BLaER1 (cell line): ENCODE measurements at regions not wholly inside any gene's neighbourhood (a gene's known extent, or its start where the extent isn't known, plus 50 kb on each side); places are given as distances from the start of the nearest gene placed in this dataset.
A peak's percentile ranks its signal among the peaks of the same experiment; 100 is the strongest.

Experiments
- H3K27ac ChIP-seq: shearing (Covaris generic); formaldehyde crosslinking; 2 replicates; pipeline ENCODE4 v1.8.1; 2022
- H3K27me3 ChIP-seq: shearing (Covaris generic); formaldehyde crosslinking; 2 replicates; pipeline ENCODE4 v1.8.1; 2022
- H3K36me3 ChIP-seq: shearing (Covaris generic); formaldehyde crosslinking; 2 replicates; pipeline ENCODE4 v1.8.1; 2022
- H3K4me1 ChIP-seq: shearing (Covaris generic); formaldehyde crosslinking; 2 replicates; pipeline ENCODE4 v1.8.1; 2022
- H3K4me2 ChIP-seq: shearing (Covaris generic); formaldehyde crosslinking; 2 replicates; pipeline ENCODE4 v1.8.1; 2022
- H3K4me3 ChIP-seq: shearing (Covaris generic); formaldehyde crosslinking; 2 replicates; pipeline ENCODE4 v1.8.1; 2022
- H3K9ac ChIP-seq: shearing (Covaris generic); formaldehyde crosslinking; 2 replicates; pipeline ENCODE4 v1.8.1; 2022
- H3K9me3 ChIP-seq: shearing (Covaris generic); formaldehyde crosslinking; 2 replicates; pipeline ENCODE4 v1.8.1; 2022
- H4K20me1 ChIP-seq: shearing (Covaris generic); formaldehyde crosslinking; 2 replicates; pipeline ENCODE4 v1.8.1; 2022
- Cebpa-rat ChIP-seq: shearing (Covaris generic); IDR thresholded peaks from 2 replicates; pipeline ENCODE4 v1.8.1; 2022

DNA sequence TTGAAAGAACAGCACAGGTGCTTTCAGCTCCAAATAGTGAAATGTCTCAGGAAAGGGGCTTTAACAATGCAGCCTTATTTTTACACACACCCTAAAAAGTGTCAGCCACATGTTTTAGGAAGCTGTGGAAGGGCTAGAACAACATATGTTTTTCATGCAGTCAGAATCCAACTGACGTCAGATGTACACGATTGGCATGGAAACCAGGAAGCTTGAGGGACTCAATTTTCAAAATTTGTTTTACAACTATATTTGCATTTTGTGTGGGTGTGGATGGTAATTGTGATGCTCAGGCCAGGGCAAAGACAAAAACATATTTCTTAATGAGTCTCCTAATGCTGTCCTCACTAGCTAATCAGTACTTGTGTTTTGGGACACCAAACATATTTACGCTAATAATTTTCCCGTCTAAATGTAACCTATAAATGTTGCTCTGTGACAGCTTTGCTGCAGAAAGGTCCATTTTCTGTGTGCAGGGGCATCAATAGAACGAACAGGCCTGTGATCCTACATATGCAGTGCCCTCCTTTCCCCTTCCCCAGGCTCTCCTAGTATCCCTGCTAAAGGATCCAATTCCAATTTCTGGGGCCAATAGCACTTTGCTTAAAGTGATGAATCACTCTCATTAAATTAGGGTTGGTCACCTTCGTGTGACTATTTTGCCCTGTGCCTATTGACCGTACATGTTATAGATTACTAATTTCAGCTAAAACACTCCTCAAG is 434.0 kb upstream of the CDH5 start:
- Histone ChIP-seq H3K27ac (no peak overlapping the region), H4K20me1 (no peaks in the 10 kb centered on the region), H3K4me2 (no peak overlapping the region), H3K9me3 (no peaks in the 10 kb centered on the region), H3K36me3 (no peaks in the 10 kb centered on the region), H3K9ac (no peak overlapping the region), H3K4me1 (no peaks in the 10 kb centered on the region), H3K27me3 (no peaks in the 10 kb centered on the region), H3K4me3 (no peak overlapping the region)
- TF ChIP-seq Cebpa-rat: no peak

GRCh38 chr16:65922923-65923322 is 443.6 kb upstream of the CDH5 start:
- Histone ChIP-seq H4K20me1 (no peaks in the 10 kb centered on the region), H3K4me2 (no peak overlapping the region), H3K4me3 (no peak overlapping the region), H3K36me3 (no peaks in the 10 kb centered on the region), H3K27me3 (no peaks in the 10 kb centered on the region), H3K27ac (no peak overlapping the region), H3K9ac (no peak overlapping the region), H3K9me3 (no peaks in the 10 kb centered on the region), H3K4me1 (no peaks in the 10 kb centered on the region)
- TF ChIP-seq Cebpa-rat: no peak

GRCh38 chr16:65919986-65920376 is 446.5 kb upstream of the CDH5 start:
- no peak overlapping the region for H3K27ac ChIP-seq
- H3K9ac ChIP-seq: no peak overlapping the region
- H3K4me2 ChIP-seq: no peak overlapping the region
- 0 out of 2 replicates have a peak, but pooled peaks cover 5% of the 10 kb centered on the region for H3K9me3 ChIP-seq
- no peaks in the 10 kb centered on the region for H3K36me3 ChIP-seq
- no peaks in the 10 kb centered on the region for H4K20me1 ChIP-seq
- TF ChIP-seq Cebpa-rat: no peak
- H3K27me3 ChIP-seq: no peaks in the 10 kb centered on the region
- H3K4me3 ChIP-seq: no peak overlapping the region
- H3K4me1 ChIP-seq: no peaks in the 10 kb centered on the region

- no peak overlapping the region for H3K4me3 ChIP-seq
- no peaks in the 10 kb centered on the region for H4K20me1 ChIP-seq
- H3K4me2 ChIP-seq: no peak overlapping the region
- no peak overlapping the region for H3K27ac ChIP-seq
- no peak overlapping the region for H3K9ac ChIP-seq
- H3K4me1 ChIP-seq: no peaks in the 10 kb centered on the region
- TF ChIP-seq Cebpa-rat: no peak
- H3K9me3 ChIP-seq: 0 out of 2 replicates have a peak, but pooled peaks cover 5% of the 10 kb centered on the region
- H3K27me3 ChIP-seq: no peaks in the 10 kb centered on the region
- no peaks in the 10 kb centered on the region for H3K36me3 ChIP-seq
Observed at GRCh38 chr16:65919145-65919985, 447.1 kb upstream of the CDH5 start.

- Histone ChIP-seq H4K20me1 (no peaks in the 10 kb centered on the region), H3K9ac (no peak overlapping the region), H3K4me2 (no peak overlapping the region), H3K9me3 (0 out of 2 replicates have a peak, but pooled peaks cover 5% of the 10 kb centered on the region), H3K27me3 (no peaks in the 10 kb centered on the region), H3K4me3 (no peak overlapping the region), H3K4me1 (no peaks in the 10 kb centered on the region), H3K36me3 (no peaks in the 10 kb centered on the region), H3K27ac (no peak overlapping the region)
- TF ChIP-seq Cebpa-rat: no peak
Observed at GRCh38 chr16:65917466-65917865, 449.0 kb upstream of the CDH5 start.

DNA sequence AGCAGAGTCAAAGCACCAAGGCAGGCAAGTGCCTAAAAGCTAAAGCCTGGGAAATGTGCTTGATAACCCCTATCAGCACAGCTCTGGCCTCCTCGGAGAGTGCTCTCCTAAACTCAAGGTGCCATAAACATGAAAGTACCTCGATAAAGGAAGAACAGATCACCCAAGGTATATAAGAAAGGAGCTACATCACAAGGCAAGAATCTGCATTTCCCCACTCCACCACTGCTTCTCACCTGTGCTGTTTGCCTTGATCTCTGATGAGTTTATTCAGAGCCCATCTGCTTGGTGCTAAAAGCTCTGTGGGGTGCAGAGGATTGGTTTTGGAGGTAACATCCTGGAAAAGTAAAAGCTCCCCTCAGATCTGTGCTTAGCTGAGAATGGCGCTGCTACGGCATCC is 449.5 kb upstream of the CDH5 start:
- Histone ChIP-seq H3K4me1 (no peaks in the 10 kb centered on the region), H3K36me3 (no peaks in the 10 kb centered on the region)

GRCh38 chr16:65910291-65910690 is 456.2 kb upstream of the CDH5 start:
- no peak for TF ChIP-seq Cebpa-rat
- Histone ChIP-seq H3K4me3 (no peak overlapping the region), H3K27me3 (no peaks in the 10 kb centered on the region), H3K4me2 (no peak overlapping the region), H4K20me1 (no peaks in the 10 kb centered on the region), H3K9me3 (no peaks in the 10 kb centered on the region), H3K4me1 (peaks cover 20% of the 10 kb centered on the region), H3K36me3 (no peaks in the 10 kb centered on the region), H3K9ac (no peak overlapping the region), H3K27ac (no peak overlapping the region)

More for the DNA sequence above, 449.5 kb upstream of the CDH5 start:
- no peak for TF ChIP-seq Cebpa-rat
- Histone ChIP-seq H4K20me1 (no peaks in the 10 kb centered on the region), H3K4me3 (no peak overlapping the region), H3K27me3 (no peaks in the 10 kb centered on the region), H3K9ac (no peak overlapping the region), H3K27ac (no peak overlapping the region), H3K9me3 (0 out of 2 replicates have a peak, but pooled peaks cover 5% of the 10 kb centered on the region), H3K4me2 (no peak overlapping the region)

- no peaks in the 10 kb centered on the region for H3K36me3 ChIP-seq
- no peak for TF ChIP-seq Cebpa-rat
- H3K27ac ChIP-seq: no peak overlapping the region
- peak overlapping the region; percentile 41 for H3K4me2 ChIP-seq
- peaks cover 20% of the 10 kb centered on the region for H3K4me1 ChIP-seq
- no peaks in the 10 kb centered on the region for H3K9me3 ChIP-seq
- no peaks in the 10 kb centered on the region for H4K20me1 ChIP-seq
- H3K27me3 ChIP-seq: no peaks in the 10 kb centered on the region
- no peak overlapping the region for H3K4me3 ChIP-seq
- H3K9ac ChIP-seq: no peak overlapping the region
Observed at GRCh38 chr16:65909310-65910050, 457.0 kb upstream of the CDH5 start.

DNA sequence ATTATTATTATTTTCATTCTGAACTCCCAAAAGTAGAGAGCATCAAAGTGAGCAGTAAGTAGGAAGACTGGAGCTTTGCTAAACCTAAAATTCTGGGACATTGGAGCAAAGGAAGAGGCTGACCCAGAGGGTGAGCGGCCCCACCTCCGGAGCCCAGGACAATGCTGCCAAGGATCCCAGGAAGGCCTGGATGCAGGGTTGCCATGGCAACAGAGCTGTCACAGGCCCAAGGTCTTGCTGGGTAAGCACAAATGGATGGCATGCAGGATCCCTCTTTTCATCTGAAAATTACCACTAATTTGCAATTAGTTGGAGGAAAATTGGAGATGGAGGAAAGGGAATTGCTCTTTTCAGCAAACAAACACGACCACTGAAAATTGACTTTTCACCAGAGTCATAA is 457.9 kb upstream of the CDH5 start:
- Histone ChIP-seq H3K27ac (no peak overlapping the region), H3K9ac (no peak overlapping the region), H3K27me3 (no peaks in the 10 kb centered on the region), H3K9me3 (no peaks in the 10 kb centered on the region), H3K4me1 (peaks cover 20% of the 10 kb centered on the region), H3K36me3 (no peaks in the 10 kb centered on the region), H3K4me2 (peak overlapping the region; percentile 41), H4K20me1 (no peaks in the 10 kb centered on the region), H3K4me3 (no peak overlapping the region)
- no peak for TF ChIP-seq Cebpa-rat

GRCh38 chr16:65905331-65905730 is 461.2 kb upstream of the CDH5 start:
- no peak overlapping the region for H3K9ac ChIP-seq
- peaks cover 28% of the 10 kb centered on the region for H3K4me1 ChIP-seq
- no peak overlapping the region for H3K4me2 ChIP-seq
- TF ChIP-seq Cebpa-rat: no peak
- no peak overlapping the region for H3K4me3 ChIP-seq
- H3K9me3 ChIP-seq: no peaks in the 10 kb centered on the region
- no peaks in the 10 kb centered on the region for H3K36me3 ChIP-seq
- H4K20me1 ChIP-seq: no peaks in the 10 kb centered on the region
- no peaks in the 10 kb centered on the region for H3K27me3 ChIP-seq
- H3K27ac ChIP-seq: no peak overlapping the region
